Spinal cord (tissue), 9 donors: ENCODE measurements at regions not wholly inside any gene's neighbourhood (a gene's known extent, or its start where the extent isn't known, plus 50 kb on each side); places are given as distances from the start of the nearest gene placed in this dataset.

ENCODE experiments used
- DNase-seq, 6 donors: peaks; one replicate each; pipeline versions ENCODE4 v3.0.0 to v3.0.0-alpha.2; 2013 to 2015; ENCODE audit warnings: low spot score in 6 of 6, low read depth in 4 of 6
- H3K27ac ChIP-seq: one replicate; pipeline ENCODE4 v1.5.1; 2013; ENCODE audit warnings: low read depth, low read length, control low read depth
- H3K27me3 ChIP-seq: one replicate; pipeline ENCODE4 v1.6.1; 2013; ENCODE audit warnings: low read length; ENCODE audit not compliant: control insufficient read depth, insufficient read depth
- H3K36me3 ChIP-seq: one replicate; pipeline ENCODE4 v1.6.1; 2013; ENCODE audit warnings: low read length; ENCODE audit not compliant: control insufficient read depth, insufficient read depth
- H3K4me1 ChIP-seq: one replicate; pipeline ENCODE4 v1.6.1; 2013; ENCODE audit warnings: low read length; ENCODE audit not compliant: control insufficient read depth, insufficient read depth
- H3K4me3 ChIP-seq: one replicate; pipeline ENCODE4 v1.5.1; 2013; ENCODE audit warnings: low read depth, low read length, control low read depth
- H3K9me3 ChIP-seq: one replicate; pipeline ENCODE4 v1.6.1; 2013; ENCODE audit warnings: low read length; ENCODE audit not compliant: control insufficient read depth, insufficient read depth
- WGBS: methylation state at CpG from one replicate; pipeline ENCODE4 v1.1.5; 2013; ENCODE audit warnings: missing lambda C conversion rate; ENCODE audit not compliant: insufficient coverage; 5-methylcytosine and 5-hydroxymethylcytosine counted together
- donor health status: healthy.

DNA sequence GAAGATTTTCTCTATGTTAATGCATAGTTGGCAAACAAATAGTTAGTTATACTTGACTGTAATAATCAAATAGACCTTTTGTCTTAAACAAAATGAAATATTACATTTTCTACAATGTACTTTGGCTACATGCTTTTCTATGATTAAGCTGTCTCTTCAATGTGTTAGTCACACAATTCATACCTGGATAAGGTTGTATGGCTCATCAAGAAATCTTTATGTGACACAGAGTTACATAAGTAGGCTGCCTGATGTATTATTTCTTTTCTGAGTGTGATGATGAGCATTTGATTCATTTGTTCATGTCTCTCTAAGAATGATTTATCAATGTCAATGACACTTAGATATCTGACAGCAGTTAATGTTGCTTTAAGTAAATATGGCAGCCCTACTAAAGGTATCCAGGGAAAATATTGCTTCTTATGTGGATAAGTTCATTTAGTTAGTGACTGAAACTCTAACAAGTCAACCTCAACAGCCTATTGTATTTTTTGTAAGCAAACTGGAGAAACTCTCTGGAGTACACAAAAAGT lies 157.4 kb upstream of the SOX2 start:
- no peak overlapping the region for H3K4me3 ChIP-seq
- DNase-seq = no peak
- H3K4me1 ChIP-seq = no peaks in the 10 kb centered on the region
- H3K36me3 ChIP-seq = no peaks in the 10 kb centered on the region
- no peak overlapping the region for H3K27ac ChIP-seq
- H3K9me3 ChIP-seq = no peaks in the 10 kb centered on the region
- H3K27me3 ChIP-seq = no peaks in the 10 kb centered on the region

DNA sequence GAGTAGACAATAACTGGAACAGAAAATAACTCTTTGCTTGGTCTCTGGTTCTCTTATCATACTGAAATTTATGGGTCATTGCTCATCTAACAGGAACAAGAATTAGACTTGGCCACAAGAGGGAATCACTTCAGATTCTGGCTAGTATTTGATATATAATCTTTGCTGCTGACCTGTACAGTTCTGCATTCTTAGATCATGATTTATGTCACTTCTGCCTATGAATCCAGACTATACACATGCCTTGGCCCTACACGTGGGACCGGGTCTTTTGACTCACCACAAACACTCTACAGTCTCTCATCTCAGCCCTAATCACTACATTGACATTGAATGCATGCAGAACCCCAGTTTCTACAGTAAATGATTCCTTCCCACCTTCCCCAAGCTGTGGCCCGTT lies 162.5 kb upstream of the SOX2 start:
- DNase-seq = no peak
- no peaks in the 10 kb centered on the region for H3K36me3 ChIP-seq
- H3K27me3 ChIP-seq = no peaks in the 10 kb centered on the region
- no peak overlapping the region for H3K27ac ChIP-seq
- WGBS = 90% methylated on average over 3 of the region's 3 CpGs
- peaks cover 1% of the 10 kb centered on the region for H3K9me3 ChIP-seq
- H3K4me1 ChIP-seq = no peaks in the 10 kb centered on the region
- no peak overlapping the region for H3K4me3 ChIP-seq

DNA sequence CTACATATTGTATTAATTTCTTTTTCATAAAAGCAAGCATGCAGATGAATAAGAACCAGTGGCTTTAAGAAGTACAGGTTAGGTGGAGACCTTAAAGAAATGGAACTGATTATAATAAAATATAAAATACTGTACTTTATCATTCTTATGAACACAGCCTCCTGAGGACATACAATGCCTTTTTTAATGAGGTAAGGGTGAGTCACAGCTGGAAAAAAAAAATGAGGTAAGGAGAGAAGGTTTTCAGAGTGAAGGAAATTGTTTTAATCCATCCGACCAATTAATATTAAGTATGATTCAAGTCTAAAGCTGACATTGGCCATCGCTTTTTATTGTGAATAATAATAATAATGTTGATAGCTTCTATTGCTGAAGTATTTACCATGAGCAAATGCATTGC lies 170.3 kb upstream of the SOX2 start:
- Histone ChIP-seq H3K27ac (no peak overlapping the region), H3K4me1 (no peaks in the 10 kb centered on the region), H3K36me3 (no peaks in the 10 kb centered on the region), H3K27me3 (no peaks in the 10 kb centered on the region), H3K9me3 (no peaks in the 10 kb centered on the region), H3K4me3 (no peak overlapping the region)
- WGBS = no CpG with 5 or more reads among the region's 2 CpGs
- DNase-seq = no peak

DNA sequence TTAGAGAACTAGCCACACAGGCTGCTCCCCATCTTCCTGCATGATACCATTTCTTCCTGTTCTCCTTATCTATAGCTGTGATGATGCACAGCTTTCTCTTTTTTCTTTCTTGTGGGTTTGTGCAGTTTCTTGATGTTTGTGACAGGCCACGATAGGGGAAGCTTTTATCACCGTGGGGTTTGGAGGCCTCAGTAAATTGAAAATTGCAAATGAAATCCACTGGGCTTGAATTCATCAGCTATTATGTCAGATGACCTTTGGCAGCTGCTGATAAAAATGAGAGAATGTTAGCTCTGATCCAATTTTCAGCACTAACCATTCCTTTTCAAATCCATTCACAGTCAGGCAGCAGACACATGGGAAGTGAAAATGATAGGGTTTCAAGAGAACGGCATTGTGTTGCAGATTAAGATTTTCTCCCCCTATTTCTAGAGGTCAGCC lies 176.9 kb upstream of the SOX2 start:
- WGBS = 20% methylated on average over 1 of the region's 3 CpGs
- no peaks in the 10 kb centered on the region for H3K27me3 ChIP-seq
- no peaks in the 10 kb centered on the region for H3K36me3 ChIP-seq
- no peaks in the 10 kb centered on the region for H3K4me1 ChIP-seq
- DNase-seq = no peak
- H3K27ac ChIP-seq = no peak overlapping the region
- H3K4me3 ChIP-seq = no peak overlapping the region
- H3K9me3 ChIP-seq = no peaks in the 10 kb centered on the region

DNA sequence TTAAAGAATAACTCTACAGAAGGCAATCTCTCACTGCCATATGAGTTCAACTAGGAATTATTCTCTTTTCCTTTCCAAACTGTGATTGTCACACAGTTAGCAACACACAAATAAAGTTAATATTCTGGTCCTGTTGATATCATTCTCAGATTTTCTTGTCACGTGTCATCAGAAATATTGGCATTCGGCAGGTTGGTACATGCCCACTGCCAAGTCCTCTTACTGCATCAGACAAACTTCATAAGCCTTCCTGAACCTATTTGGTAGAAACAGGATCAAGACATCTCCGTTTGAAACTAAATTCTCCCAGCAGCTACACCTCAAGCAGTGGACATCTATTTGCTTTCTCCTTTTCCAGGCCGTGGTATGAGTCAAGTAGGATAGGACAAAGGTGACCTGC lies 177.9 kb upstream of the SOX2 start:
- Histone ChIP-seq H3K27ac (no peak overlapping the region), H3K36me3 (no peaks in the 10 kb centered on the region), H3K27me3 (no peaks in the 10 kb centered on the region), H3K9me3 (no peaks in the 10 kb centered on the region), H3K4me3 (no peak overlapping the region), H3K4me1 (no peaks in the 10 kb centered on the region)
- 69% methylated on average over 2 of the region's 4 CpGs for WGBS
- DNase-seq = no peak

DNA sequence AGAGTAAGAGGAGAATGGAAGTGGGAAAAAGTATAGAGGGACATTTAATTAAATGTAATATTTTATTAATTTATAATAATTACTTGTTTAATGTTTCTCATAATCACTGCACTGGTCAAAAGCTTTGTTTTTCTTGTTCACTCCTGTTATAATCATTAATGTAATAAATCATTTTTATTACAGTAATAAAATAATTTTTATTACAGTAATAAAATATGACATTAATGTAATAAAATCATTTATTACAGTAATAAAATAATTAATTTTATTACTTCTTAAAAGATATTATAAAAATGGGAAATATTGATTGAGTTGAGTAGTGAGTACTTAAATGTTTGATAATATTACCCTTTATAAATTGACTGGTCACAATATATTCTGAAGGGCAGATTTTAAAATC lies 181.1 kb upstream of the SOX2 start:
- Histone ChIP-seq H3K27ac (no peak overlapping the region), H3K27me3 (no peaks in the 10 kb centered on the region), H3K4me3 (no peak overlapping the region), H3K36me3 (no peaks in the 10 kb centered on the region), H3K9me3 (no peaks in the 10 kb centered on the region), H3K4me1 (no peaks in the 10 kb centered on the region)
- DNase-seq = no peak

DNA sequence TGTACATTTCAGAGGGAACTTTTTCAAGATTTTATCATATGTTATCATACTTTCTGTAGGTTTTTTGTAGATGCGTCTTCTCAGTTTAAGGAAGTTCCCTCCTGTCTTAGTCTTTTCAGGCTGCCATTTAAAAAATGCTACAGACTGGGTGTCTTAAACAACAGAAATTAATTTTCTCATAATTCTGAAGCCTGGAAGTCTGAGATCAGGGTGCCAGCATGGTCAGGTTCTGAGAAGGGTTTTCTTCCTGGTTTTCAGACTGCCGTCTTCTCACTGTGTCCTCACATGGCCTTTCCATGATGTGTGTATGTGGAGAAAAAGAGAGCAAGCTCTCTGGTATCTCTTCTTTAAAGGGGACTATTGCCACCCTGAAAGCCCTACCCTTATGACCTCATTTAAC lies 189.9 kb upstream of the SOX2 start:
- Histone ChIP-seq H3K4me1 (no peaks in the 10 kb centered on the region), H3K9me3 (peaks cover 12% of the 10 kb centered on the region), H3K27me3 (no peaks in the 10 kb centered on the region), H3K36me3 (no peaks in the 10 kb centered on the region), H3K27ac (no peak overlapping the region), H3K4me3 (no peak overlapping the region)
- DNase-seq = no peak
- no CpG with 5 or more reads among the region's 2 CpGs for WGBS

GRCh38 chr3:181518222-181518621 lies 193.5 kb upstream of the SOX2 start:
- no peak for DNase-seq
- H3K4me1 ChIP-seq = no peaks in the 10 kb centered on the region
- H3K9me3 ChIP-seq = peaks cover 6% of the 10 kb centered on the region
- no peak overlapping the region for H3K27ac ChIP-seq
- no peak overlapping the region for H3K4me3 ChIP-seq
- H3K36me3 ChIP-seq = no peaks in the 10 kb centered on the region
- WGBS = 60% methylated on average over 1 of the region's 3 CpGs
- no peaks in the 10 kb centered on the region for H3K27me3 ChIP-seq

- Histone ChIP-seq H3K27ac (no peak overlapping the region), H3K27me3 (no peaks in the 10 kb centered on the region), H3K4me1 (no peaks in the 10 kb centered on the region), H3K4me3 (no peak overlapping the region), H3K9me3 (peaks cover 12% of the 10 kb centered on the region), H3K36me3 (no peaks in the 10 kb centered on the region)
- no peak for DNase-seq
- WGBS = no CpG with 5 or more reads among the region's 1 CpG
Observed at GRCh38 chr3:181512787-181513186, 198.9 kb upstream of the SOX2 start.

DNA sequence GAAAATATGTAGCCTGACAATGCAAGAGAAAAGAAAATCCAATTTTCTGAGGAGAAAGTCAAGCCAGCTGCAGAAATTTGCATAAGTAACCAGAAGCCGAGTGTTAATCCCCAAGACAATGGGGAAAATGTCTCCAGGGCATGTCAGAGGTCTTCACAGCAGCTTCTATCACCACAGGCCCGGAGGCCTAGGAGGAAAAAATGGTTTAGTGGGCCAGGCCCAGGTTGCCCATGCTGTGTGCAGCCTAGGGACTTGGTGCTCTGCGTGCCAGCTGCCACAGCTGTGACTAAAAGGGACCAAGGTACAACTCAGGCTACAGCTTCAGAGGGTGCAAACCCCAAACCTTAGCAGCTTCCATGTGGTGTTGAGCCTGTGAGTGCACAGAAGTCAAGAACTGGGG lies 201.2 kb upstream of the SOX2 start:
- 86% methylated on average over 3 of the region's 3 CpGs for WGBS
- H3K27me3 ChIP-seq = no peaks in the 10 kb centered on the region

More for the DNA sequence above, 201.2 kb upstream of the SOX2 start:
- H3K9me3 ChIP-seq = peaks cover 9% of the 10 kb centered on the region
- no peak for DNase-seq
- H3K27ac ChIP-seq = no peak overlapping the region
- H3K36me3 ChIP-seq = no peaks in the 10 kb centered on the region
- H3K4me1 ChIP-seq = no peaks in the 10 kb centered on the region
- no peak overlapping the region for H3K4me3 ChIP-seq
